GM03348 (cell line): ENCODE measurements at regions not wholly inside any gene's neighbourhood (a gene's known extent, or its start where the extent isn't known, plus 50 kb on each side); places are given as distances from the start of the nearest gene placed in this dataset.
"Not testable (repeated sequence)": the region's sequence is repeated elsewhere in the genome, so short reads cannot be mapped to it uniquely, and the experiment has no call there.

Source experiments
- DNase-seq: peaks from one replicate; pipeline ENCODE4 v3.0.0; 2012; ENCODE audit warnings: low spot score

- DNase-seq: no peak
Observed at GRCh38 chr6:74283532-74283931, 587.5 kb downstream of the CD109 start.

- DNase-seq: no peak
Observed at GRCh38 chr6:74282143-74282689, 586.2 kb downstream of the CD109 start.

- DNase-seq: peak; percentile 9
Observed at GRCh38 chr6:74280130-74280692, 584.2 kb downstream of the CD109 start.

GRCh38 chr6:74277777-74278186 lies 581.8 kb downstream of the CD109 start:
- DNase-seq: no peak

GRCh38 chr6:74273541-74273940 lies 577.5 kb downstream of the CD109 start:
- DNase-seq: no peak

- no peak for DNase-seq
Observed at GRCh38 chr6:74269600-74269858, 573.5 kb downstream of the CD109 start.

GRCh38 chr6:74268815-74269599 lies 573.0 kb downstream of the CD109 start:
- DNase-seq: no peak

GRCh38 chr6:74259981-74260380 lies 564.0 kb downstream of the CD109 start:
- DNase-seq: no peak

- no peak for DNase-seq
Observed at GRCh38 chr6:74256781-74257180, 560.8 kb downstream of the CD109 start.

- DNase-seq: no peak
Observed at GRCh38 chr6:74256381-74256780, 560.4 kb downstream of the CD109 start.

GRCh38 chr6:74255007-74255406 lies 559.0 kb downstream of the CD109 start:
- not testable (repeated sequence) for DNase-seq

- DNase-seq: not testable (repeated sequence)
Observed at GRCh38 chr6:74254147-74254546, 558.1 kb downstream of the CD109 start.

- DNase-seq: no peak
Observed at GRCh38 chr6:74253261-74253660, 557.3 kb downstream of the CD109 start.

- DNase-seq: no peak
Observed at GRCh38 chr6:74250161-74250818, 554.3 kb downstream of the CD109 start.

GRCh38 chr6:74249658-74250057 lies 553.7 kb downstream of the CD109 start:
- DNase-seq: no peak

- DNase-seq: no peak
Observed at GRCh38 chr6:74248966-74249365, 553.0 kb downstream of the CD109 start.

- DNase-seq: no peak
Observed at GRCh38 chr6:74222768-74223333, 526.8 kb downstream of the CD109 start.

GRCh38 chr6:74213995-74214394 lies 518.0 kb downstream of the CD109 start:
- no peak for DNase-seq

- DNase-seq: no peak
Observed at GRCh38 chr6:74208239-74208638, 512.2 kb downstream of the CD109 start.

- DNase-seq: no peak
Observed at GRCh38 chr6:74199215-74199915, 503.4 kb downstream of the CD109 start.

- DNase-seq: no peak
Observed at GRCh38 chr6:74197310-74197709, 501.3 kb downstream of the CD109 start.

- no peak for DNase-seq
Observed at GRCh38 chr6:74187811-74188210, 491.8 kb downstream of the CD109 start.
